Muscle of back (tissue), 3 donors: ENCODE measurements at regions not wholly inside any gene's neighbourhood (a gene's known extent, or its start where the extent isn't known, plus 50 kb on each side); places are given as distances from the start of the nearest gene placed in this dataset.

ENCODE experiments used
- DNase-seq, 3 donors: peaks; one replicate each; pipeline versions ENCODE4 v3.0.0 to v3.0.0-alpha.2; 2013

DNA sequence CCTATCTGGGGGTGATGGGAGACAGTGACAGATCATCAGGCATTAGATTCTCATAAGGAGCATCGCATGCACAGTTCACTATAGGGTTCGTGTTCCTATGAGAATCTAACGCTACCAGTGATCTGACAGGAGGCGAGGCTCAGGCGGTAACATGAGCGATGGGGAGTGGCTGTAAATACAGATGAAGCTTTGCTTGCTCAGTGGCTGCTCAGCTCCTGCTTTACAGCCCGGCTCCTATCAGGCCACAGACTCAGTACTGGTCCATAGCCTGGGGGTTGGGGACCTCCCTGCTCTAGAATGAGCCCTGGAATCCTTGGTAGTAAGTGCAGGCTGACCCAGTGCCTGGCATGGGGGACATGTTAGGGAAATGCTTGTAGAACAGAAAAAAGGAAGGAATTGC lies 426.0 kb downstream of the TYW1 start:
- no peak for DNase-seq

DNA sequence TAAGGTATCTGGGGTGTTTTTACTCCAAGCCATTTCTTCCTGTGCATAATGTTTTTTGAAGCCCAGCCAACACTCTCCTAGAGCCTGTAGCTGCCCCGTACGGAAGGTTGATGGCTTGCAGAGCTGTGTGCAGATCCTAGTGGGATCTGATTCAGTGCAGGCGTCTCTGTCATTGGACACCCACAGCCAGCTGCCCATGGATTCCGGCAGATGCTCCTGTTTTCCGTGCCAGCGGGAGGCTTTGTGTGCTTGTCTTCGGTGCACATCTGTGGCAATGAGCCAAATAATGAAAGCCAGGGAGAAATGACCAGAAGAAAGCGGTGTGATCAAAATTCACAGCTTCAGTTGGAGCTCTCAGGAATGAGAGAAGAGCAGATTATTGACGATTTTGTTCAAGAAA lies 426.4 kb downstream of the TYW1 start:
- peak; percentile 14 to 65 (median 44) for DNase-seq

GRCh38 chr7:67426654-67427053 lies 430.0 kb downstream of the TYW1 start:
- no peak for DNase-seq

DNA sequence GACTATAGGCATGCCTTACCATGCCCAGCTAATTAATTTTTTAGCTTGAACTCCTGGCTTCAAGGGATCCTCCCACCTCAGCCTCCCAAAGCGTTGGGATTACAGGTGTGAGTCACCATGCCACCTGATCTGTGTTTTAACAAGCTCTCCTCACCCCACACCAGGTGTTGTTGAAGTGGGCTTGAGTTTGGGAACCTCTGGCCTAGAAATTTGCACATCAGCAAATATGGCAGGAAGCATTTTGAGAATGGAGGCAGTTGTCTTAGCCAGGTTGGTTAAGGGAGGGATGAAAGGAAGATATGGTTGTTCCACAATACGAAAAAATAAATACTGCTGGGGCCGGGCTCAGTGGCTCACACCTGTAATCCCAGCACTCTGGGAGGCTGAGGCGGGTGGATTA lies 433.1 kb downstream of the TYW1 start:
- DNase-seq, result no peak

GRCh38 chr7:67432536-67433234 lies 436.1 kb downstream of the TYW1 start:
- peak in 2 of 3 donors; percentile 54 to 83 for DNase-seq

GRCh38 chr7:67435894-67436535 lies 439.4 kb downstream of the TYW1 start:
- no peak for DNase-seq

DNA sequence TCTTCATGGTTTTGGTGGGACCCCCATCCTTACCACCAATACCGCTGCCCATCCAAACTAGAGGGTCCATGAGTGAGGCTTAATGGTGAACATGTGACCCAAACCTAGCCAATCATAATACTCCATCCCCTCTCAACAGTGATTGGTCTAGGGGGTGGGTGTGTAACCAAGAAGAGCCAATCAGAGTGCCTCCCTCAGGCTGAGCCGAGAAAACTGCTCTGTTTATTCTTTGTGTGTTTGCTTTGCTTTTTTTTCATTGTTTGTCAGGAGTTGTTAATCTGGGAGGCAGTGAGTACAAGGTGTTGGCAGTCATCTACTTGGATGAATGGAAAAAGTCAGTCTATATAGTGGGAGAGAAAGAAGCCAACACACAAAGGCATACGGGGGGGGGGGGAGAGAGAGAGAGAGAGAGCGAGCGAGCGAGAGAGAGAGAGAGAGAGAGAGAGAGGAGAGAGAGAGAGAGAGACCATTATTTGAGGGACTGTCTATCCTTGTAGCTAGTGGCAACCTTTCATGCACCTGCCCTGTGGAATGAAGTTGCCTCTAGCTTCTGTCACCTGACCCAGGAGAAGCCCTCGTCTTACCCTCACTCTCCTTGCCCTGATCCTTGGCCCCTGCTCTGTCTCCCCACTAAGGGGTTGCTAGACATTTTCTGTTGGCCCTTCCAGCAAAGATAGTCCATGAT lies 441.7 kb downstream of the TYW1 start:
- no peak for DNase-seq

GRCh38 chr7:67438913-67439505 lies 442.4 kb downstream of the TYW1 start:
- peak in 1 of 3 donors; percentile 32 for DNase-seq

DNA sequence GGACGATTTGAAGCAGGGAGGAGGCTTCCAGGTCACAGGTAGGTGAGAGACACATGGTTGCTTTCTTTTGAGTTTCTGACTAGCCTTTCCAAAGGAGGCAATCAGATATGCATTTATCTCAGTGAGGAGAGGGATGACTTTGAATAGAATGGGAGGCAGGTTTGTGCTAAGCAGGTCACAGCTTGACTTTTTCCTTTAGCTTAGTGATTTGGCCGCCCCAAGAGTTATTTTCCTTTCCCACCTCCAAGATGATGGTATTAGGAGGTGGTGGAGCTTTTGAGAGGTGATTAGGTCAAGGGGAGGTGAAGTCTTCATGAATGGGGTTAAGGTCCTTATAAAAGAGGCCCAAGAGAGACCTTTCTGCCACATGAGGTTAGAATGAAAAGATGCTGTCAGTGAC lies 443.7 kb downstream of the TYW1 start:
- DNase-seq, result no peak

GRCh38 chr7:67445728-67446127 lies 449.1 kb downstream of the TYW1 start:
- DNase-seq, result no peak

- DNase-seq, result no peak
Measured at GRCh38 chr7:67447297-67447696, 450.7 kb downstream of the TYW1 start.

DNA sequence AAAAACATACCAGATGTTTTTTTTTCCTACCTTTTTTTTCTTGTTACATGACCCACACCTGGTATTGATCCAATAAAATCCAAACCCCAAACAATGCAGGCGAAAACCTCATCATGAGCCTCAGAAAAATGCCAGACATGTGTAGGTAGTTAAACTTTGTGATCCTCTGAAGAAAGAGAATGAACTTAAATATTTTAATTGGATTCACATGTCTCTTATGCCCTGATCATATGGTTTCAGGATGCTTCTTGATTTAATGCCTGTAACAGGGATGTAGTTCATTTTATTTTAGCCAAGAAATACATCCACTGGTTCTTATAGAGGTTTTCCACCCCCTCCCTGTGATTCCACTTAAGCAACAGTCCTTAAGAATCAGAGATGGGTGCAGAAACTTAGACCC lies 451.6 kb downstream of the TYW1 start:
- DNase-seq, result peak in 2 of 3 donors; percentile 16 to 56

- peak in 1 of 3 donors; percentile 12 for DNase-seq
Measured at GRCh38 chr7:67450171-67450570, 453.5 kb downstream of the TYW1 start.

- DNase-seq, result no peak
Measured at GRCh38 chr7:67451306-67451705, 454.7 kb downstream of the TYW1 start.

DNA sequence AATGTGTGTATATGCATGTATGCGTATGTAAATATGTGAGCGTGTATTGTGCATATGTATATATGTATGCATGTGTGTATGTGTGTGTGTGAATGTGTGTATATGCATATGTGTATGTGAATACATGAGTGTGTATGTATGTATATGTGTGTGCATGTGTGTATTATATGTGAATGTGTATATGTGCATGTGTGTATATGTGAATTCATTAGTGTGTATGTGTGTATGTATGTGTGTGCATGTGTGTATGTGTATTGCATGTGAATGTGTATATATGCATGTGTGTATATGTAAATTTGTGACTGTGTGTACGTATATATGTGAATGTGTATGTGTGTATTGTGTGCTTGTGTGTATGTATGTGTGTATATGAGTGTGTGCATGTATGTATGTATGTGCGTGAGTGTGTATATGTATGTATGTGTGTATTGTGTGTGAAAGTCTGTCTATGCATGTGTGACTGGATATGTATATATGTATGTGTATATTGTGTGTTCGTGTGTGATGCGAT lies 455.9 kb downstream of the TYW1 start:
- no peak for DNase-seq

GRCh38 chr7:67453580-67454380 lies 457.1 kb downstream of the TYW1 start:
- peak in 1 of 3 donors; percentile 64 for DNase-seq

DNA sequence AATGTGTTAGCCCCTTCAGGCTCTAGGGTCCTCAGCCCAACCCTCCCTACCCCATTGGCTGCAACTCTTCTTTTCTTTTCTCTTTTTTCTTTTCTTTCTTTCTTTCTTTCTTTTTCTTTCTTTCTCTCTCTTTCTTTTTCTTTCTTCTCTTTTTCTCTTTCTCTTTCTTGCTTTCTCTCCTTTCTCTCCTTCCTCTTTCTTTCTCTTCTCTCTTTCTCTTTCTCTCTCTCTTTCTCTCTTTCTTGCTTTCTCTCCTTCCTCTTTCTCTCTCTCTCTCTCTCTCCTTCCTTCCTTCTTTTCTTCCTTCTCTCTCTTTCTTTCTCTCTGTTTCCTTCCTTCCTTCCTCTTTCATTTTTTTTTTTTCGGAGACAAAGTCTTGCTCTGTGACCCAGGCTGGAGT lies 458.9 kb downstream of the TYW1 start:
- DNase-seq, result no peak

- peak; percentile 68 to 86 (median 69) for DNase-seq
Measured at GRCh38 chr7:67462781-67463191, 466.2 kb downstream of the TYW1 start.

DNA sequence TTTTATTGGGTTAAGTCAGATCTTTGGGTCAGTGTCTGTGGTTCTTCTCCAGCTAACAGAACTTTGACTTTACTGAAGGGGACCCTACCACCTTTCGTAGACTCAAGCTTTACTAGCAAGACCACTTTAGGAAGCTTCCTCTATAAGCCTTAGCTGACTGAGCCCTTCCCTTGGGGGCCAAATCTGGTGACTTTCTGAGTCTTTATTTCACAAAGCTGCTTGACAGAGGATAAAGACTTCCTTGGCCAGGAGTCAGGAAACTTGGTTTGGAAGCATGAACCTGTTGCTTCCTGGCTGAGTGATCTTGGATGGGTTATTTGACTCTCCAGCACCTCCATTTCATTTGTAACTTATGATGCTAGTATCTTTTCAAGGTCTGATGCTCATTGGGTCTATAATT lies 466.7 kb downstream of the TYW1 start:
- DNase-seq, result peak in 2 of 3 donors; percentile 23 to 54

DNA sequence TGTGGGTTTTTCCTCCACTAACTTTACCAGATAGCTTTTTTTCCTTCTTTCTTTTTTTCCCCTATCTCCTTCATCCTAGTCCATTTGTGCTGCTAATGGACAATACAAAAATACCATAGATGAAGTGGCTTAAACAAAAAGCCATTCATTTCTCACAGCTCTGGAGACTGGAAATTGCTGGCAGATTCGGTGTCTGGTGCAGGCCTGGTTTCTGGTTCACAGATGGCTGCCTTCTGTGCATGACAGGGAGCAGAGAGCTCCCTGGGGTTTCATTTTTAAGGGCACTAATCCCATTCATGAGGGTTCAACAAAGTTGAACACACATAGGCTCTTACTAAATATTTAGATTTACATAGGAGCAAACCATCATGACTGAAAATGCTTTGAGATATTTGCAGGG lies 467.4 kb downstream of the TYW1 start:
- DNase-seq, result no peak

GRCh38 chr7:67466109-67466508 lies 469.5 kb downstream of the TYW1 start:
- DNase-seq, result no peak
